ENCODE measurements at regions not wholly inside any gene's neighbourhood (a gene's known extent, or its start where the extent isn't known, plus 50 kb on each side); places are given as distances from the start of the nearest gene placed in this dataset.

DNA sequence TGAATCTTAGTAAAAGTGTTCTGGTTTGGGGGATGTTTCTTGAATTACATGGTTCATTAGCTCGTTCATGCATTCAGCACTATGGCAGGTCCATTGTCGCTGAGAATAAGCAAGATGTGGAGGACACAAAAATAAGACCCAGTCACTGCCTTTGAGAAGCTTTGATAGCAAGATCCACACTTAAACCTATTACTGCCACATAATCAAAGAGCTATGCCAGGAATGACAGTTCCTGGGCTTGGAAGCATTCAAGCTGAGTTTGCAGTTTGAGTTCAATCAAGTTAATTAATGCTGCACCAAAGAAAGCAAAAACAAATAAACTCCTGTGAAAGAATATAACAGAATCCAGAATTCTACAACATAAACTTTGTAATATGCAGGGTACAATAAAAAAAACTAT is 131.8 kb downstream of the MIS18A start:
- DNase-seq (ENCODE audit: low spot score): no peak

DNA sequence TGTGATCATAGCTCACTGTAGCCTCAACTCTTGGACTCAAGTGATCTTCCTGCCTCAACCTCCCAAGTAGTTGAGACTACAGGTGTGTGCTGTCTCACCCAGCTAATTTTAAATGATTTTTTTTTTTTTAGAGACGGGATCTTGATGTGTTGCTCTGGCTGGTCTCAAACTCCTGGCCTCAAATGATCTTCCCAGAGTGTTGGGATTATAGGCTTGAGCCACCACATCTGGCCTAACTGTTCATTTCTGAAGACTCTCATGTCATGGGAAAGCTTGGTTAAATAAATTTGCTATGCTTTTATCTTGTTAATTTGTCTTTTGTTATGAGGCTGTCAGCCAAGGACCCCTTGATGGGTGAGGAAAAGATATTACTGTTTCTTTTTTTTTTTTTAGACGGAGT is 134.0 kb downstream of the MIS18A start:
- DNase-seq (ENCODE audit: low spot score): no peak
- ChIA-PET CTCF (interaction anchor here (0.6 to 1.0 kb wide), 3 partner anchors 10 to 372 kb away, joined by 3 to 5 read pairs (median 3); no protein-coding TSS in a partner anchor), POLR2A (ENCODE audit: low non-redundant PET) (no interaction called here)
- no peak overlapping the region for H3K27ac ChIP-seq
- TF ChIP-seq, protein P1, sequence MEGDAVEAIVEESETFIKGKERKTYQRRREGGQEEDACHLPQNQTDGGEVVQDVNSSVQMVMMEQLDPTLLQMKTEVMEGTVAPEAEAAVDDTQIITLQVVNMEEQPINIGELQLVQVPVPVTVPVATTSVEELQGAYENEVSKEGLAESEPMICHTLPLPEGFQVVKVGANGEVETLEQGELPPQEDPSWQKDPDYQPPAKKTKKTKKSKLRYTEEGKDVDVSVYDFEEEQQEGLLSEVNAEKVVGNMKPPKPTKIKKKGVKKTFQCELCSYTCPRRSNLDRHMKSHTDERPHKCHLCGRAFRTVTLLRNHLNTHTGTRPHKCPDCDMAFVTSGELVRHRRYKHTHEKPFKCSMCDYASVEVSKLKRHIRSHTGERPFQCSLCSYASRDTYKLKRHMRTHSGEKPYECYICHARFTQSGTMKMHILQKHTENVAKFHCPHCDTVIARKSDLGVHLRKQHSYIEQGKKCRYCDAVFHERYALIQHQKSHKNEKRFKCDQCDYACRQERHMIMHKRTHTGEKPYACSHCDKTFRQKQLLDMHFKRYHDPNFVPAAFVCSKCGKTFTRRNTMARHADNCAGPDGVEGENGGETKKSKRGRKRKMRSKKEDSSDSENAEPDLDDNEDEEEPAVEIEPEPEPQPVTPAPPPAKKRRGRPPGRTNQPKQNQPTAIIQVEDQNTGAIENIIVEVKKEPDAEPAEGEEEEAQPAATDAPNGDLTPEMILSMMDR (conservative IDR thresholded peaks at IDR 0.05; ENCODE audit: low read depth): no peak

More for the DNA sequence above, 131.8 kb downstream of the MIS18A start:
- no peak overlapping the region for H3K27ac ChIP-seq
- POLR2A ChIA-PET (ENCODE audit: low non-redundant PET): no interaction called here
- CTCF ChIA-PET: interaction anchor here (0.6 kb wide), 1 partner anchor 14 kb away, joined by 4 read pairs; no protein-coding TSS in a partner anchor
- TF ChIP-seq, protein P1 (conservative IDR thresholded peaks at IDR 0.05; ENCODE audit: low read depth): no peak

DNA sequence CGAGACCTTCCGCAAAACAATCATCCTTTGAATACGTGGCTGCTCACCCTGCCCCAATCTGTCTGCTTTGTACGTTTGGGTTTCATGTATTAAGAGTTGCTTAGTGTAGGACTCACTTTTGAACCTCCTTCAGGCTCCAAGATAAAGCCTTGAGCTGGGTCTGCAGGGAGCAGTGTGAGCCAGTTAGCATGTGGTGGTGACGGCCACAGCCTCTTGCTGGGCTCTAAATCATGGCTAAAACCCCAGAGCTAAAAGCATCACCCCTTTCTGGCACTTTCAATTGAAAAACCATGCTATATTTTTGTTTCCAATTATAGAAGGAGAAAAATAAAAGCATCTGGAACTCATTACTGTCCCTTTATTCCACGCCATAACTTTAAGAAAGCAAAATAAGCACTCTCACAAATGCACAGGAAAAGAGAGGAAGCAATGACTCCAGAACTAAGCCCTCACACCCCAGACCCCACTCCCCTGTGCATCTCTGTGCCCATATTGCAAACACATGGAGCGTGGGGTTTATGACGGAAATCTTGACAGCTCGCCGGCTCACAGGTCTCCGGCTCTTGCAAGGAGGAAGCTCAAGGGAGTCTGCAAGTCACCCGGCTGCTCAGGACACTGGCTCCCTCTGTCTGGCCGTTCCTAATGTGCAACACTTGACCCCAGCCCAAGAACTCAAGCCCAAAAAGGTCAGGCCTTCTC is 135.5 kb downstream of the MIS18A start:
- DNase-seq (ENCODE audit: low spot score): no peak
- ChIA-PET POLR2A (ENCODE audit: low non-redundant PET) (no interaction called here), CTCF (no interaction called here)
- H3K27ac ChIP-seq: no peak overlapping the region
- TF ChIP-seq, protein P1 (conservative IDR thresholded peaks at IDR 0.05; ENCODE audit: low read depth): no peak

DNA sequence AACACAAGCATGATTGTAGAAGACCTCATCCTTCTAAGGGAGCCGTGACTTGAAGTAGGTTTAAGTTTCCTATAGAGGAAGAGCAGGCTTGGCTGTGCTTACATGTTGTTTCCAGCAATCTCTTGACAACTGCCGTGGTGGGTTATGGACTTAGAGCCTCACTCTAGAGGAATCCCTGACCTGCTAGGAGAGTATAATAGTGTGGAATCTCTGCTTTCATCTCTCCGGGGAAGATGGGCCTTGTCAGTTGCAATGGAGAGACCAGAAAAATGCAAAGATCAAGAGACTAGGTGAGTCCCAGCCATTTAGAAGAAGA is 137.6 kb downstream of the MIS18A start:
- TF ChIP-seq, protein P1 (conservative IDR thresholded peaks at IDR 0.05; ENCODE audit: low read depth): no peak
- no peak for DNase-seq (ENCODE audit: low spot score)
- ChIA-PET CTCF (no interaction called here), POLR2A (ENCODE audit: low non-redundant PET) (no interaction called here)
- H3K27ac ChIP-seq: no peak overlapping the region

DNA sequence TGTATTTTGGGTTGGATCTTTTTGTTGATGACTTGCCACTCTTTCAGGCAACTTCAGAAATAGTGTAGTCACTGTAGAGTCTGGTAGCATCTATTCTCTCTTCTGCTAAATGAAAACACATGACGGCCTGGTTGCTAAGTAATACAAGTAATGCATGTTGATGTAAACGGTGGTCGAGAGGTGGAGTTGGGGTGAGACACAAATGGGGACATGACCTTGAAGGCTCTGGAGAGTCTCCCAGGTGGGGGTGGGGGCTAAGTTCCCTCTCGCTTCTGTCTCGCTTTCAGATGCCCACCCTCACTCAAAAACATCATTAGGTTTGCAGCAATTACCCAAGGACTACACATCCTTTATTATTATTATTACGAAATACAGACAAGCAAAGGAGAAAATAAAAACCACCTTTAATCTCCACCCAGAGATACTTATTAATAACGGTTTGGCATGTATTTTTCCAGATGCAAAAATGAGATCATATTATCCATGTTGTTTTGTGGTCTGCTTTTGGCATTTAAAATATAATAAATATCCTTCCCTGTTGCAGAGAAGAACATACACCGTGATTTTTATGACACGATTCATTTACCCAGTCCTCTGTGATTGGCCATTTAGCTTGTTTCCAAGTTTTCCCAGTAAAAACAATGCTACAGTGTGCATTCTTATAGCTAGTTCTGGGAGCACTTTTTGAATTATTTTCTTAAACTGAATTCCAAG is 138.1 kb downstream of the MIS18A start:
- DNase-seq (ENCODE audit: low spot score): no peak
- ChIA-PET POLR2A (ENCODE audit: low non-redundant PET) (no interaction called here), CTCF (no interaction called here)
- no peak overlapping the region for H3K27ac ChIP-seq
- TF ChIP-seq, protein P1 (conservative IDR thresholded peaks at IDR 0.05; ENCODE audit: low read depth): no peak

DNA sequence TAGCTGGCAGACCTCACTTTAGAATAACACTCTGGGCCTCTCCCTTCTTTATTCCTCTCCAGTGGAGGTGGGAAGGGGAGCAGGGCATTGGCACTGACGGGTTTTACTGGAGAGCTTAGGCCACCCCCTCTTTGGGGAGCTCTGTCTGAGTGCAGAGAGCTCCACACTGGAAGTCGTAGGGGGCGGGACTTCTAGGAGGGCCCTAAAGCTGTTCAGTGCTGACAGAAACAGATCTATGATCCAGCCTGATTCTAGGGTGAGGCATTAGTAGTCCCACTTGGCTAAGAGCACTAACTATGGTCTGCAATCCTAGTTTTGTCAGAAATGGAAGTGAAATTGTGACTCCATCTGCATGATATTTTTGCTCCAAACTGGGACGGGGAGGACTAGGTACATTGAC is 138.7 kb downstream of the MIS18A start:
- ChIA-PET CTCF (no interaction called here), POLR2A (ENCODE audit: low non-redundant PET) (no interaction called here)
- TF ChIP-seq, protein P1 (conservative IDR thresholded peaks at IDR 0.05; ENCODE audit: low read depth): no peak
- no peak for DNase-seq (ENCODE audit: low spot score)
- H3K27ac ChIP-seq: no peak overlapping the region

Data from RWPE1 (cell line).